Right atrium auricular region (tissue), 2 donors: ENCODE measurements at regions not wholly inside any gene's neighbourhood (a gene's known extent, or its start where the extent isn't known, plus 50 kb on each side); places are given as distances from the start of the nearest gene placed in this dataset.

Experiments
- DNase-seq: peaks from one replicate; pipeline ENCODE4 v3.0.0-alpha.2; 2019; ENCODE audit warnings: low spot score
- H3K27ac ChIP-seq, 2 donors: fragments of 200-600 bp; sonication (generic); 1 replicate in 1 of 2; 2 replicates in 1 of 2; pipeline ENCODE4 v1.5.1; 2016 to 2019
- H3K27me3 ChIP-seq, 2 donors: fragments of 200-600 bp; sonication (generic); one replicate each; pipeline versions ENCODE4 v1.5.1 to v1.6.0; 2017 to 2019
- H3K36me3 ChIP-seq: fragments of 200-600 bp; sonication (generic); one replicate; pipeline ENCODE4 v1.5.1; 2016
- H3K4me1 ChIP-seq, 2 donors: fragments of 200-600 bp; sonication (generic); one replicate each; pipeline versions ENCODE4 v1.5.1 to v1.6.0; 2017 to 2019
- H3K4me3 ChIP-seq, 2 donors: fragments of 200-600 bp; sonication (generic); 1 replicate in 1 of 2; 2 replicates in 1 of 2; pipeline ENCODE4 v1.5.1; 2017 to 2019; ENCODE audit warnings: mild to moderate bottlenecking in 1 of 2, moderate library complexity in 1 of 2
- H3K9me3 ChIP-seq, 2 donors: fragments of 200-600 bp; sonication (generic); one replicate each; pipeline ENCODE4 v1.5.1; 2019
- TF ChIP-seq, protein P1 (sequence below), 2 donors: fragments of 200-600 bp; sonication (generic); IDR thresholded peaks; one replicate each; pipeline ENCODE4 v1.5.1; 2019; ENCODE audit warnings: antibody characterized with exemption in 2 of 2

DNA sequence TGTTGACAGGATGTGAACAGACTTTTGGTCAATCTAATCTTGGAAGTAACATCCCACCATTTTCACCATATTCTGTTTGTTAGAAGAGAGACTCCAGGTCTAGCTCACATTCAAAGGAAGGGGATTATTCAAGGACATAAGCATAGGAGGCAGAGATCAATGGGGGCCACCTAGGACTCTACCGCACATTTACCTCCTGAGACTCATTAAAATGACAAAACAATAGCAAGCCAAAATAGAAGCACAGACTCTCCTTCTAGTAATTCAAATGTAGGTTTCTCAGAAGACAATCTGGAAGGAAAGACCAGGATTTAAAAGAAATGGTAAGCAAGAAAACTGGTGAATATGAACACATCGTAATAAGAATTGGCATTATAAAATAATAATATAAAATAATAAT is 156.4 kb upstream of the KYNU start:
- no peaks in the 10 kb centered on the region for H3K9me3 ChIP-seq
- TF ChIP-seq, protein P1, sequence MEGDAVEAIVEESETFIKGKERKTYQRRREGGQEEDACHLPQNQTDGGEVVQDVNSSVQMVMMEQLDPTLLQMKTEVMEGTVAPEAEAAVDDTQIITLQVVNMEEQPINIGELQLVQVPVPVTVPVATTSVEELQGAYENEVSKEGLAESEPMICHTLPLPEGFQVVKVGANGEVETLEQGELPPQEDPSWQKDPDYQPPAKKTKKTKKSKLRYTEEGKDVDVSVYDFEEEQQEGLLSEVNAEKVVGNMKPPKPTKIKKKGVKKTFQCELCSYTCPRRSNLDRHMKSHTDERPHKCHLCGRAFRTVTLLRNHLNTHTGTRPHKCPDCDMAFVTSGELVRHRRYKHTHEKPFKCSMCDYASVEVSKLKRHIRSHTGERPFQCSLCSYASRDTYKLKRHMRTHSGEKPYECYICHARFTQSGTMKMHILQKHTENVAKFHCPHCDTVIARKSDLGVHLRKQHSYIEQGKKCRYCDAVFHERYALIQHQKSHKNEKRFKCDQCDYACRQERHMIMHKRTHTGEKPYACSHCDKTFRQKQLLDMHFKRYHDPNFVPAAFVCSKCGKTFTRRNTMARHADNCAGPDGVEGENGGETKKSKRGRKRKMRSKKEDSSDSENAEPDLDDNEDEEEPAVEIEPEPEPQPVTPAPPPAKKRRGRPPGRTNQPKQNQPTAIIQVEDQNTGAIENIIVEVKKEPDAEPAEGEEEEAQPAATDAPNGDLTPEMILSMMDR (IDR thresholded peaks at IDR 0.05): no peak
- H3K27ac ChIP-seq: no peak overlapping the region
- no peaks in the 10 kb centered on the region for H3K36me3 ChIP-seq
- no peaks in the 10 kb centered on the region for H3K27me3 ChIP-seq
- no peak for DNase-seq
- no peaks in the 10 kb centered on the region for H3K4me1 ChIP-seq
- H3K4me3 ChIP-seq: no peak overlapping the region

DNA sequence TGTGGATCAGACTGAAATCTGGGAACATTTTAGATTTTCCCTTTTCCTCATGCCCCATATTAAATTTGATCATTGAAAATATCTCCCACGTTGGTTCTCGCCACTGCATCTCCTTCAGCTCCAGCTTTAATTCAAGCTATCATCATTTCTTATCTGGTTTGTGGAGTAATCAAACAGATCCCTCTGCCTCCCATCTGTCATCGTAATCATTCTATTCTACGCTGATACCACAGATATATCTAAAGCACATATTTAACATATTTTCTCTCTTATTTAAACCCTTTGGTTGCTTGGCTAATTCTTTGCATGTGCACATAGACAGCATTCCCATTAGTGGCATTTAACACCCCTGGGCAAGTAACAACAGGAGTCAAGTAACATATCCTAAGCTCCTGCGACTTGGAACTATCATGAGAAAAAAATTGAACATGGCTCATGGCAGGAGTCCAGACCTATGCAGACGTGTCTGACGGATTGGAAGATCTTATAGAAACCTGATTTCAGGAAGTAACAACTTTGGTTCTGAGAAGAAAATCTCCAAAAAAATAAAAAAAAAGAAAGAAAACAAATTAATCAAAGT is 158.8 kb upstream of the KYNU start:
- H3K9me3 ChIP-seq: no peaks in the 10 kb centered on the region
- no peak overlapping the region for H3K27ac ChIP-seq
- no peak overlapping the region for H3K4me3 ChIP-seq
- no peaks in the 10 kb centered on the region for H3K27me3 ChIP-seq
- DNase-seq: no peak
- no peaks in the 10 kb centered on the region for H3K4me1 ChIP-seq
- no peaks in the 10 kb centered on the region for H3K36me3 ChIP-seq
- TF ChIP-seq, protein P1 (IDR thresholded peaks at IDR 0.05): no peak

GRCh38 chr2:142716463-142717242 is 160.8 kb upstream of the KYNU start:
- H3K4me1 ChIP-seq: no peaks in the 10 kb centered on the region
- no peak for DNase-seq
- H3K4me3 ChIP-seq: no peak overlapping the region
- TF ChIP-seq, protein P1 (IDR thresholded peaks at IDR 0.05): no peak
- no peaks in the 10 kb centered on the region for H3K36me3 ChIP-seq
- H3K27me3 ChIP-seq: no peaks in the 10 kb centered on the region
- no peaks in the 10 kb centered on the region for H3K9me3 ChIP-seq
- H3K27ac ChIP-seq: no peak overlapping the region

GRCh38 chr2:142714600-142714999 is 162.9 kb upstream of the KYNU start:
- DNase-seq: no peak
- no peak overlapping the region for H3K27ac ChIP-seq
- no peaks in the 10 kb centered on the region for H3K36me3 ChIP-seq
- no peaks in the 10 kb centered on the region for H3K9me3 ChIP-seq
- no peaks in the 10 kb centered on the region for H3K4me1 ChIP-seq
- TF ChIP-seq, protein P1 (IDR thresholded peaks at IDR 0.05): no peak
- no peaks in the 10 kb centered on the region for H3K27me3 ChIP-seq
- no peak overlapping the region for H3K4me3 ChIP-seq

DNA sequence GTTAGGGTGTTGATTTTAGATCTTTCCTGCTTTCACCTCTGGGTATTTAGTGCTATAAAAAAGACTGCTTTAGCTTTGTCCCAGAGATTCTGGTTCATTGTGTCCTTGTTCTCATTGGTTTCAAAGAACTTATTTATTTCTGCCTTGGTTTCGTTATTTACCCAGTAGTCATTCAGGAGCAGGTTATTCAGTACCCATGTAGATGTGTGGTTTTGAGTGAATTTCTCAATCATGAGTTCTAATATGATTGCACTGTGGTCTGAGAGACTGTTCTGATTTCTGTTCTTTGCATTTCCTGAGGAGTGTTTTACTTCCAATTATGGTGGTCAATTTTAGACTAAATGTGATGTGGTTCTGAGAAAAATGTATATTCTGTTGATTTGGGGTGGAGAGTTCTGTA is 167.1 kb upstream of the KYNU start:
- Histone ChIP-seq H3K4me3 (no peak overlapping the region), H3K36me3 (no peaks in the 10 kb centered on the region), H3K27me3 (no peaks in the 10 kb centered on the region), H3K9me3 (no peaks in the 10 kb centered on the region), H3K27ac (no peak overlapping the region), H3K4me1 (no peaks in the 10 kb centered on the region)
- TF ChIP-seq, protein P1 (IDR thresholded peaks at IDR 0.05): no peak
- no peak for DNase-seq
